ENCODE measurements at regions not wholly inside any gene's neighbourhood (a gene's known extent, or its start where the extent isn't known, plus 50 kb on each side); places are given as distances from the start of the nearest gene placed in this dataset.
"Not testable (repeated sequence)": the region's sequence is repeated elsewhere in the genome, so short reads cannot be mapped to it uniquely, and the experiment has no call there.

- no peak overlapping the region for H3K4me3 ChIP-seq (ENCODE audit: low read depth, low read length)
- DNase-seq (ENCODE audit: low read depth): no peak
- no peak for TF ChIP-seq CTCF (IDR thresholded peaks at IDR 0.05; ENCODE audit: insufficient read depth, low read depth, low read length)
Measured at GRCh38 chr16:11416228-11417001, 71.2 kb downstream of the RMI2 start.

- no peak for DNase-seq (ENCODE audit: low read depth)
- TF ChIP-seq CTCF (IDR thresholded peaks at IDR 0.05; ENCODE audit: insufficient read depth, low read depth, low read length): no peak
- no peak overlapping the region for H3K4me3 ChIP-seq (ENCODE audit: low read depth, low read length)
Measured at GRCh38 chr16:11417487-11417886, 72.2 kb downstream of the RMI2 start.

- TF ChIP-seq CTCF (IDR thresholded peaks at IDR 0.05; ENCODE audit: insufficient read depth, low read depth, low read length): no peak
- DNase-seq (ENCODE audit: low read depth): no peak
- no peak overlapping the region for H3K4me3 ChIP-seq (ENCODE audit: low read depth, low read length)
Measured at GRCh38 chr16:11418506-11418905, 73.2 kb downstream of the RMI2 start.

- H3K4me3 ChIP-seq (ENCODE audit: low read depth, low read length); DNase-seq (ENCODE audit: low read depth): not testable (repeated sequence)
Measured at GRCh38 chr16:11420067-11420466, 74.8 kb downstream of the RMI2 start.

GRCh38 chr16:11420895-11421294, 75.6 kb downstream of the RMI2 start:
- no peak for DNase-seq (ENCODE audit: low read depth)
- no peak for TF ChIP-seq CTCF (IDR thresholded peaks at IDR 0.05; ENCODE audit: insufficient read depth, low read depth, low read length)

GRCh38 chr16:11422381-11423314, 77.4 kb downstream of the RMI2 start:
- H3K4me3 ChIP-seq (ENCODE audit: low read depth, low read length): no peak overlapping the region
- no peak for TF ChIP-seq CTCF (IDR thresholded peaks at IDR 0.05; ENCODE audit: insufficient read depth, low read depth, low read length)
- no peak for DNase-seq (ENCODE audit: low read depth)

More at GRCh38 chr16:11420895-11421294, 75.6 kb downstream of the RMI2 start:
- H3K4me3 ChIP-seq (ENCODE audit: low read depth, low read length): no peak overlapping the region

All from fibroblast of villous mesenchyme (primary cell).